HG03520 (cell line): ENCODE measurements at regions not wholly inside any gene's neighbourhood (a gene's known extent, or its start where the extent isn't known, plus 50 kb on each side); places are given as distances from the start of the nearest gene placed in this dataset.

Source experiments
- ATAC-seq: cut with Tn5 transposase; IDR thresholded peaks from one replicate; pipeline ENCODE4 v1.9.1; 2021; ENCODE audit warnings: mild to moderate bottlenecking, moderate library complexity; ENCODE audit not compliant: unreplicated experiment

DNA sequence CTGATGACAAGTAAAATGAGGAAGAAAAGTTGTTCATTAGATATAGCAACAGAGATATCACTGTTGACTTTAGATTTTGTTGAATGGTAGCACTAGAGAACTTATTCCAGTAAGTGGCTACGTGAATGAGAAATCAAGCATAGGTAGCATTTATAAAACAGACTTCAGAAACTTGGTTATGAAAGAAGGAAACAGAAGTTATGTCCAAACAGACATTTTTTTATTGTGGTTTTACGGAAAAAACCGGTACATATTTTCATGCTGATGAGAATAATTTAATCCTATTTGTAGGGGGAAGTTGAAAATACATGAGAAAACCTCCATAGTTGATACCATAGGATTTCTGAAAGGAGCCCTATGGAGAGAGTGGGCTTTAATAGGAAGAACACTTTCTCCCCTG is 325.7 kb upstream of the SLC10A2 start:
- no peak for ATAC-seq

- no peak for ATAC-seq
Measured at GRCh38 chr13:103388839-103389238, 322.6 kb upstream of the SLC10A2 start.

- ATAC-seq, result no peak
Measured at GRCh38 chr13:103386341-103386740, 320.1 kb upstream of the SLC10A2 start.

GRCh38 chr13:103373916-103374315 is 307.7 kb upstream of the SLC10A2 start:
- ATAC-seq, result no peak

DNA sequence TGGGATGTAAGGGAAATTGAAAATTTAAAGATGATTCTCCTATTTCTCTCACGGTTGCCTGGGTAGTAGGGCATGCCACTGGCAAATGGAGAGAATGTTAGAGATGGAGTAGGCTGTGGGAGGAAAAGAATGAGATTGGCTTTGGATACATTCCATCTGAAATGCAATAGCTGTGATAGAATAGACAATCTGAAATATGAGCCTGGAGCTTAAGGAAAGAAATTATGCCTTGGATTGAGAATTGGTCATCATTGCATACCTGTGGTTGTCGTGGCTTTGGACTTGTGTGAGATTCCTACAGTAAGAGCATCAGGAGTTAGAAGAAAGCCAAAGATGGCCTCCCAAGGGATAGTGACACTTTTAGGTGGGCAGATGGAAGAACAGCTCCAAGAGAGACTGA is 305.1 kb upstream of the SLC10A2 start:
- ATAC-seq, result no peak

GRCh38 chr13:103370790-103371189 is 304.6 kb upstream of the SLC10A2 start:
- no peak for ATAC-seq

DNA sequence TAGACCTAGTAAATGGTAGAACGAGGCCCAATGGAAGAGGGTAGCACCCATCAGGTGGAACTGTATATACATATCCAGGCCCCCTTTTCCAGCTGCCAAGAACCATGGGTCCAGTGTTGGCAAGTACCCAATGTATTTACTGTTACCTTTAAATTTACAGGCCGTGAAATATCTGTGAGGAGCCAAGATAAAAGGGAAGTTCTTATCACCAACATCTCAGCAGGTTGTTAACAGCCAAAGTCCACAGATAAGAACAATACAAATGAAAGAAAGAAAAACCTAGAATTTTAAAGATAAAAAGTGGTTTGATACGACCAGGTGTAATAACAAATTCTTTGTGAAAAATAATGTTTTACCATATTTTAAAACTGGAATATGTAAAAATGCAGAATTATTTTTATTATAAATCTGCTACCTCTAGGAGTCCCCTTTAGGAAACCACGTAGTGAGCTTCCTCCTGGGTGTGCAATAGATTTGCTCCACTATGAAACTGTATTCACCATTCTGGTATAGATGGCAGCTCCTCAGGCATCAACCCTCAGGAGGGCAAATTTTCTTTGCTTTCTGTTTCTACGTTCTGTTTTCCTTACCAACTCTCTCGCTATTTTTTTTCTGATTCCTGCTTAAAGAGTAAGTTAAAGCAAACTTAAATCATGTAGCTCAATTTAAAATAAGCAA is 292.2 kb upstream of the SLC10A2 start:
- ATAC-seq, result no peak

GRCh38 chr13:103356226-103356864 is 290.1 kb upstream of the SLC10A2 start:
- ATAC-seq, result no peak

DNA sequence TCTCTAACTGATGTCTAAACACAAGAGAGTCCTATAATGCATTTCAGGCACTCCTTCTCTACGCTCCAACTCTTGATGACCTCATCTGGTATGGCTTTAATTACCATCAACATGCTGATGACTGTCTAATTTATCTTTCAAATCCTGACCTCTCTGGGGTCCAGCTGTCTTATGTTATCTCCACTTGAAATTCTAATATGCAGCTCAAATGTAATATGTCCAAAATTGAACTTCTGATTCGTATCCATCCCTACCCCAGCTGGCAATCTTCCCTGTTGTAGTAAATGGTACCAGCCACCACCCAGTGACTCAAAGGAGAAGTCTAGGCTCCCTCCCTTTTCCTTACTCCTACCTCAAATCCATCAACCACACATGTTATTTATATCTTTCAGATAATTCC is 288.0 kb upstream of the SLC10A2 start:
- ATAC-seq, result no peak

- no peak for ATAC-seq
Measured at GRCh38 chr13:103351035-103351828, 285.0 kb upstream of the SLC10A2 start.

GRCh38 chr13:103350147-103350546 is 283.9 kb upstream of the SLC10A2 start:
- no peak for ATAC-seq

DNA sequence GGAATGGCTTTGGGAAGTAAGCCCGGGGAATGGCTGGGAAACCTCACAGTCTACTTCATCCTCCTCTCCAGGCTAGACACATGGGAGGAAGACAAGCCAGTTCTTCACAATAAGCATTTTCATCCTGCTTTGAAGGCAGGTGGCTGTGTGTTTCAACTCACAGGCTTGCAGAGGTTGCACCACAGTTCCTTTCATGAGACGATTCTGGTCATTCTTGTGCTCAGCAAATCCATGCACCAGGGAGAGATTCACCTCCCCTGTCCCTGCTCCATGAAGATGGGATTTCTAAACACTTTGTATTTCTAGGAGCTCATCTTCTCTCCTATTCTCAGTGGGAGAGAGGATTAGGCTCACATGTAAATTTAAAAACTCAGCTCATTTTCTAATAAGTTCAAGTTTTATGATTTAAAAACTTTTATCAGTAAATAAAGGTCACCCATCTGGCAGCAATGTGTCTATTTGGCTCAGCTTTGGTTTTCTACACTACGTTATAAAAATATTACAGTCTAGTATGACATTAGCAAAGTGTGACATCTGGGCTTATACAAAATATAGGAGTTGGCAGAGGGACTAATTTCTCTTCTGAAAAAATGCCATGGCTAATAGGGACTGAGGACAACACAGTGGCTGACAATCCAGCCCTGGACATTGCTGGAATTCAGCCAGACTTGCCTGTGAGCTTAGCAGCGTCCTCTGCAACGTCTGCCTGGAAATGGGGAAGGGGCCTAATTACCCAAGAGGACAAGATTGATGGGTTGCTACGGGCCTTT is 283.2 kb upstream of the SLC10A2 start:
- ATAC-seq, result no peak

GRCh38 chr13:103335241-103335640 is 269.0 kb upstream of the SLC10A2 start:
- no peak for ATAC-seq

DNA sequence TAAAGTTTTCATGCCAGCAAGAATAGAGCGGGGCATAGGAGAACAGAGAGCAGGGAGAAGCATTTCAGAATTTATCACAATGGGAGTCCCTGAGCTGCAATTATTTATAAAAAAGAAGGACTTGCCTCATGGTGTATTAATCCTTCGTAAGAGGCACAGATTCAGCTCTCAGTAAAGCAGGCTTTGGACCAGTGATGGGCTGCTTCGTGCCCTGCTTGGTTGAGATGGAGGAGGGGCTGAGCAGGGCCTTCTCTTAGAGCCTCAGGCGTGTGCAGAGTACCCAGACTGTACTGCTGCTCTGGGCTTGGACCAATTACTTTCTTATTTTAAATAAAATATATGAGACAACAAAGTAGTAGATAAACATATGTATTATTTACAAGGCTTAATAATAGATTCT is 265.7 kb upstream of the SLC10A2 start:
- ATAC-seq, result no peak

- ATAC-seq, result no peak
Measured at GRCh38 chr13:103328899-103329298, 262.7 kb upstream of the SLC10A2 start.

GRCh38 chr13:103326326-103326725 is 260.1 kb upstream of the SLC10A2 start:
- no peak for ATAC-seq

GRCh38 chr13:103325672-103326071 is 259.5 kb upstream of the SLC10A2 start:
- no peak for ATAC-seq

GRCh38 chr13:103324641-103325040 is 258.4 kb upstream of the SLC10A2 start:
- ATAC-seq, result no peak

DNA sequence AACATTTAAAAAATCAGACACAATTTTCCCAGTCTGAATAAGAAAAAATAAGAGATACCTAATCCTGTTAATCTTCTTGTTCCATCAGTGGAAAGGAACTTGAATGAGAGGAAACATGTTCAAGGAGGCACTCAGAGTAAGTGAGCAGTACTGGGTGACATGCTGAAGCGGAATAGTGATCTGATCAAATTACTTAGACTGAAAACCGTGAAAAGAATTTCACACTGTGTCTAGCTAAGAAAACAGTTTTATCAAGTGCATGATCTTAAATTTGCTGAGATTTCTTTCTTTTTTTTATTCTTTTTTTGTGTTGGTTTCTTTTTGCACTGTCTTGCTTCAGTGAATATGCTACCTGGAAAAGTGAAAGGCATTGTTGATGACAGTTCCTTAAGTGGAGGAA is 249.5 kb upstream of the SLC10A2 start:
- ATAC-seq, result no peak

DNA sequence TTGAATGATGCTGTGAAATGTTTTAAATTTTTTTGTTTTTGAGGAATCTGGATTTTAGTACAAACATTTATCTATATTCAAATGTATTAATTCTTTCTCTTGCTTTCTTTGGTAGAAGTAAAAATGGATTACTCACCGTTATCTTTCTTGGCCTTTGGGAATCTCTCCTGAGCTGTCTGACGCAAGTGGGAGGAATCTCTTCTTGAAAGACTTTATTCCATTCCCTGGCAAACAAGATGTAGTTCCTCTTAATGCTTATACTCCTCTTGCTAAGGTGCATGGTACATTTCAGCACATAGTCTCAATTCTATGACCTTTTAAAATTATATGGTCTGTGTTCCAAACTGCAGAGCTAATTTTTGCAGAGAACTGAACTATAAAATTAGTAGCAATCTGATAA is 246.2 kb upstream of the SLC10A2 start:
- ATAC-seq, result no peak

GRCh38 chr13:103308667-103309066 is 242.4 kb upstream of the SLC10A2 start:
- no peak for ATAC-seq
